Ascending aorta (tissue), 2 donors: ENCODE measurements at regions not wholly inside any gene's neighbourhood (a gene's known extent, or its start where the extent isn't known, plus 50 kb on each side); places are given as distances from the start of the nearest gene placed in this dataset.

Experiments
- DNase-seq, 2 donors: peaks; one replicate each; pipeline ENCODE4 v3.0.0-alpha.2; 2019; ENCODE audit warnings: low spot score in 2 of 2
- H3K27ac ChIP-seq, 2 donors: fragments of 200-600 bp; sonication (generic); one replicate each; pipeline ENCODE4 v1.5.1; 2016 to 2017; ENCODE audit warnings: mild to moderate bottlenecking in 1 of 2
- H3K27me3 ChIP-seq: fragments of 200-600 bp; sonication (generic); one replicate; pipeline ENCODE4 v1.5.1; 2017
- H3K36me3 ChIP-seq, 2 donors: fragments of 200-600 bp; sonication (generic); one replicate each; pipeline ENCODE4 v1.5.1; 2016
- H3K4me1 ChIP-seq, 2 donors: fragments of 200-600 bp; sonication (generic); one replicate each; pipeline ENCODE4 v1.5.1; 2016 to 2017; ENCODE audit warnings: mild to moderate bottlenecking in 1 of 2
- H3K4me3 ChIP-seq, 2 donors: fragments of 200-600 bp; sonication (generic); one replicate each; pipeline ENCODE4 v1.5.1; 2016 to 2017; ENCODE audit warnings: mild to moderate bottlenecking in 1 of 2
- H3K9me3 ChIP-seq, 2 donors: fragments of 200-600 bp; sonication (generic); one replicate each; pipeline ENCODE4 v1.5.1; 2016
- intact Hi-C: fragments of 100-400 bp; cut with DNase I; formaldehyde crosslinking; loops from one replicate; pipeline ENCODE4 v1.15.1; 2023
- TF ChIP-seq, protein P1 (sequence below), 3 experiments: fragments of 200-600 bp in 2 of 3; fragments of 450-650 bp in 1 of 3; sonication (generic) in 2 of 3; IDR thresholded peaks; one replicate each; pipeline ENCODE4 v1.5.1; 2016 to 2019; ENCODE audit warnings: antibody characterized with exemption in 3 of 3, mild to moderate bottlenecking in 1 of 3, moderate library complexity in 1 of 3

DNA sequence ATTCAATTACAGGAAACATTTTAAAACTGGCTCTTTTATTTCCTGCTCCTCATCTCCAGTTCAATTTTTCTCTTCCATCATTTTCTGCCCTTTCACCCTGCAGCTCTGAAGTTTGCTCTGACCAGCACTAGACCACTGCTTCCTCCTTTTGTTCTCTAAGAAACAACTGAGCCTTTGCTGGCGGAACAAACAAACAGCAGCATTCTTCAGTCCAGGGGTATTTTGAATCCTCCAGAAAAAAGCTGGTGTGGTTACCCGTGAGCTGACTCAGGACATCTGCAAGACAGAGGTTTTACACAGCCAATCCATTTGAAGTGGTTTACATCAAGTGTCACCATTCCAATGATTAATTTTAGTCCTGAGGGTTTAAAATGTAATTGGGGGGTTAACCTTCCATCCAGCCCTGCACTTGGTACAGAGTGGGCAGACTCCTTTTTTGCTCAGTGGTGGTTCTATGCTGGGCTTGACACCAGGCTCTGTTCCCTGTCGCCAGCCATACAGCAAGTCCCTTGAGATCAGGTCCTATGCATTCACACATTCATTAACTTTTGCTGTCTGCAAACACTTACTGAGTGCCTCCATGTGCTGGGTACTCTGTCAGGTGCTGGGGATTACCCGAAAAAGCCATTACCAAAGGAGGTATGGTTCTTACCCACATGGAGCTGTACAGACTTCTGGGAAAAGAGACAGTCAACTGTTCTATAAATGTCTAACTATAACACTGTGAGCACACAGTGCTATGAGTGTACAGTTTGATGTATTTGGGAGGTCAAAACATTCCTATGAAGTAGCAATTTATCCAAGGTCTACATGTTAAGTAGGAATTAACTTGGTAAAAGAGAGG lies 909.4 kb upstream of the GYPC start:
- no peaks in the 10 kb centered on the region for H3K9me3 ChIP-seq
- no peaks in the 10 kb centered on the region for H3K4me1 ChIP-seq
- no peak overlapping the region for H3K4me3 ChIP-seq
- no peaks in the 10 kb centered on the region for H3K27me3 ChIP-seq
- H3K27ac ChIP-seq, result no peak overlapping the region
- intact Hi-C loops, result no loop called here
- TF ChIP-seq, protein P1, sequence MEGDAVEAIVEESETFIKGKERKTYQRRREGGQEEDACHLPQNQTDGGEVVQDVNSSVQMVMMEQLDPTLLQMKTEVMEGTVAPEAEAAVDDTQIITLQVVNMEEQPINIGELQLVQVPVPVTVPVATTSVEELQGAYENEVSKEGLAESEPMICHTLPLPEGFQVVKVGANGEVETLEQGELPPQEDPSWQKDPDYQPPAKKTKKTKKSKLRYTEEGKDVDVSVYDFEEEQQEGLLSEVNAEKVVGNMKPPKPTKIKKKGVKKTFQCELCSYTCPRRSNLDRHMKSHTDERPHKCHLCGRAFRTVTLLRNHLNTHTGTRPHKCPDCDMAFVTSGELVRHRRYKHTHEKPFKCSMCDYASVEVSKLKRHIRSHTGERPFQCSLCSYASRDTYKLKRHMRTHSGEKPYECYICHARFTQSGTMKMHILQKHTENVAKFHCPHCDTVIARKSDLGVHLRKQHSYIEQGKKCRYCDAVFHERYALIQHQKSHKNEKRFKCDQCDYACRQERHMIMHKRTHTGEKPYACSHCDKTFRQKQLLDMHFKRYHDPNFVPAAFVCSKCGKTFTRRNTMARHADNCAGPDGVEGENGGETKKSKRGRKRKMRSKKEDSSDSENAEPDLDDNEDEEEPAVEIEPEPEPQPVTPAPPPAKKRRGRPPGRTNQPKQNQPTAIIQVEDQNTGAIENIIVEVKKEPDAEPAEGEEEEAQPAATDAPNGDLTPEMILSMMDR (IDR thresholded peaks at IDR 0.05), result no peak
- H3K36me3 ChIP-seq, result no peaks in the 10 kb centered on the region
- no peak for DNase-seq

GRCh38 chr2:125747165-125747425 lies 908.9 kb upstream of the GYPC start:
- Histone ChIP-seq H3K4me3 (no peak overlapping the region), H3K27ac (no peak overlapping the region), H3K36me3 (no peaks in the 10 kb centered on the region), H3K4me1 (no peaks in the 10 kb centered on the region), H3K27me3 (no peaks in the 10 kb centered on the region), H3K9me3 (no peaks in the 10 kb centered on the region)
- intact Hi-C loops, result no loop called here
- no peak for DNase-seq
- TF ChIP-seq, protein P1 (IDR thresholded peaks at IDR 0.05), result no peak

DNA sequence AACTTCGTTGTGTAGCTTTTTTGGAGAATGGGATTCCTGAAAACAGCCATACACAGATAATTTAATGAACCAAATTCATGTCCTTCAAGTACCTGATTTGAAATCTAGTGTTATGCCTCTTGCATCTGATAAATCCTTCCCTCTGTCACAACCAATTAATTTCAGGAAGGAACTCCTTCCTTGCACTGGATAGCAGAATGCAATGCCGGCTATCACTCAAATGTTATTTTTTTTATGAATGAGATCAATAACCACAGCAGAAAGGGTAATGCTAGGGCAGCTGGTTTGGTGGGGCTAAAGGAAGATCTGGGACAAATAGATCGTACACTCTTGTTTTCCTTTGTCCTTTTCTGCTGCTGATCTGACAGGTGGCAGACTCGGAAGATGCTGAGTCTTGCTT lies 899.5 kb upstream of the GYPC start:
- intact Hi-C loops, result no loop called here
- Histone ChIP-seq H3K27ac (no peak overlapping the region), H3K27me3 (no peaks in the 10 kb centered on the region), H3K4me3 (no peak overlapping the region), H3K4me1 (no peaks in the 10 kb centered on the region), H3K9me3 (no peaks in the 10 kb centered on the region), H3K36me3 (no peaks in the 10 kb centered on the region)
- TF ChIP-seq, protein P1 (IDR thresholded peaks at IDR 0.05), result no peak
- DNase-seq, result no peak

GRCh38 chr2:125796784-125797183 lies 859.2 kb upstream of the GYPC start:
- Histone ChIP-seq H3K4me3 (no peak overlapping the region), H3K27ac (no peak overlapping the region), H3K27me3 (no peaks in the 10 kb centered on the region), H3K9me3 (peaks cover 0 to 4% of the 10 kb centered on the region in 2 donors), H3K36me3 (no peaks in the 10 kb centered on the region), H3K4me1 (no peaks in the 10 kb centered on the region)
- DNase-seq, result no peak
- intact Hi-C loops, result no loop called here
- TF ChIP-seq, protein P1 (IDR thresholded peaks at IDR 0.05), result no peak

DNA sequence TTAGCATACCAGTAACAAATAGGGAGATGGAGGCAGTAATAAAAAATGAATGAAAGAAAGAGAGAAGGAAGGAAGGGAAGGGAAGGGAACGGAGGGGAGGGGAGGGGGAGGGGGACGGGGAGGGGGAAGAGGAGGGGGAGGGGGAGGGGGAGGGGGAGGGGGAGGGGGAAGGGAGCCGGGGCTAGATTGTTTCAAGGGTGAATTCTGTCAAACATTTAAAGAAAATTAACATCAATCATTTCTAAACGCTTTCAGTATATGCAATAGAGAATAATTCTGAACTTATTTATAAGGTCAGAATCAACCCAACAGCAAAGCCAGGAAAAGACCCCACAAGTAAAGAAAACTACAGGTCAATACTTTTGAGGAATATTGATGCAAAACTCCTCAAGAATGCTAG lies 858.8 kb upstream of the GYPC start:
- intact Hi-C loops, result no loop called here
- no peak for DNase-seq

More for the DNA sequence above, 858.8 kb upstream of the GYPC start:
- H3K9me3 ChIP-seq, result peaks cover 0 to 4% of the 10 kb centered on the region in 2 donors
- no peaks in the 10 kb centered on the region for H3K27me3 ChIP-seq
- H3K4me3 ChIP-seq, result no peak overlapping the region
- TF ChIP-seq, protein P1 (IDR thresholded peaks at IDR 0.05), result no peak
- no peaks in the 10 kb centered on the region for H3K4me1 ChIP-seq
- H3K27ac ChIP-seq, result no peak overlapping the region
- no peaks in the 10 kb centered on the region for H3K36me3 ChIP-seq
